ENCODE measurements at regions not wholly inside any gene's neighbourhood (a gene's known extent, or its start where the extent isn't known, plus 50 kb on each side); places are given as distances from the start of the nearest gene placed in this dataset.

DNA sequence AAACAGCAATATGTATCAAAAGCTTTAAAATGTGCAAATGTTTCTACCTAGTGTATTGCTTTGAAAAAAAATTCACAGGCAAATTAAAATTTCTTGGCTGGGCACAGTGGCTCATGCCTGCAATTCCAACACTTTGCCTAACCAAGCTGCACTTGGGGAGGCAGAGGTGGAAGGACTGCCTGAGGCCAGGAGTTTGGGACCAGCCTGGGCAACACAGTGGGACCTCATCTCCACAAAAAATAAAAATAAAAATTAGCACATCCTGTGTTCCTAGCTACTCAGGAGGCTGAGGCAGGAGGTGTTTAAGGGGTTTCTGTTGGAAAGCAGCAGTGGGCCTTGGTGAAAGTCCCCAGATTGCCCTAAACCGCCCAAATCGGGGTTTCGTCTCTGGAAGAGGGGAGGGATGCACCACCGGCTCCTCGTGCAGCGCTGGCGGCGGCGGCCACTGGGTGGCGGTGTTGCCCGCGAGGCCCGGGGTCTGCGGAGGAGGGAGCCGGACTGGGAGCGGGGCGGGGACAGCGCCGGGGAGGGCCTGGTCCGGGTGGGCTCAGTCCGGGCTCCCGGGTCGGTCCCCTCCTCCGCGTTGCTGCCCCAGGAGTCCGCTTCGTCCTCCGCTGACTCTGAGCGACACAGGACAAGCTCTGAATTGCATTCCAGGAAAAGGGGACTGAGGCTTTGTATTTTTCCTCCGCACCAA lies 265.6 kb downstream of the AACS start:
- TF ChIP-seq, protein P1, sequence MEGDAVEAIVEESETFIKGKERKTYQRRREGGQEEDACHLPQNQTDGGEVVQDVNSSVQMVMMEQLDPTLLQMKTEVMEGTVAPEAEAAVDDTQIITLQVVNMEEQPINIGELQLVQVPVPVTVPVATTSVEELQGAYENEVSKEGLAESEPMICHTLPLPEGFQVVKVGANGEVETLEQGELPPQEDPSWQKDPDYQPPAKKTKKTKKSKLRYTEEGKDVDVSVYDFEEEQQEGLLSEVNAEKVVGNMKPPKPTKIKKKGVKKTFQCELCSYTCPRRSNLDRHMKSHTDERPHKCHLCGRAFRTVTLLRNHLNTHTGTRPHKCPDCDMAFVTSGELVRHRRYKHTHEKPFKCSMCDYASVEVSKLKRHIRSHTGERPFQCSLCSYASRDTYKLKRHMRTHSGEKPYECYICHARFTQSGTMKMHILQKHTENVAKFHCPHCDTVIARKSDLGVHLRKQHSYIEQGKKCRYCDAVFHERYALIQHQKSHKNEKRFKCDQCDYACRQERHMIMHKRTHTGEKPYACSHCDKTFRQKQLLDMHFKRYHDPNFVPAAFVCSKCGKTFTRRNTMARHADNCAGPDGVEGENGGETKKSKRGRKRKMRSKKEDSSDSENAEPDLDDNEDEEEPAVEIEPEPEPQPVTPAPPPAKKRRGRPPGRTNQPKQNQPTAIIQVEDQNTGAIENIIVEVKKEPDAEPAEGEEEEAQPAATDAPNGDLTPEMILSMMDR (IDR thresholded peaks at IDR 0.05), result peak; percentile 70 to 95 (median 91)
- no peak for TF ChIP-seq POLR2A (IDR thresholded peaks at IDR 0.05)

Measured in heart left ventricle (tissue), 13 donors.